ENCODE measurements at regions not wholly inside any gene's neighbourhood (a gene's known extent, or its start where the extent isn't known, plus 50 kb on each side); places are given as distances from the start of the nearest gene placed in this dataset.

DNA sequence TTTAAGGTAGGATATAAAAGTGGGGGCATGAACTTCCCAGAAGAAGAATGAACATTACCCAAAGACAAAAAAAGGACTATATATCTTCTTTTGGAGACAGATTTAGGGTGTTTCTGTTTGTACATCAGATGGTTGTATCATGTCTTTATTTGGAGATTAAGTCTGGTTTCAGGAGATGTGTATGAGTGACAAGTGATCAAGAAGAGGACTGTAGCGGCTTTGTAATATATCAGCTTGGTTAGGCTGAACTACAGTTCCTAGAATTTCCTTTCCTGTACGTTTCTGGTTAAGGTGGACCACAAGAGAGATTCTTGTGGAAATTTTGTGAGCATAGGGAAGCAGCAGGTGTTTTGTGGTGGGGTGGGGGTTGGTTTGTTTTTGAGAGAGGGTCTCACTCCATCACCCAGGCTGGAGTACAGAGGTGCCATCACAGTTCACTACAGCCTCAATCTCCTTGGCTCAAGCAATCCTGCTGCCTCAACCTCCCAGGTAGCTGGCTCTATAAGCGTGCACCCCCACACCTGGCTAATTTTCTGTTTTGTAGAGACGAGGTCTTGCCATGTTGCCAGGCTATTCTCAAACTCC, 287.1 kb upstream of the MGAT5 start:
- H3K4ac ChIP-seq (ENCODE audit: low read depth, low read length) = no peak overlapping the region
- H3K56ac ChIP-seq (ENCODE audit: extremely low read depth, insufficient read depth, low read length) = no peak overlapping the region
- no TSS peak for BruUV-seq (replicated peaks)
- H3K9me3 ChIP-seq (ENCODE audit: control insufficient read depth, insufficient read depth, low read length) = no peaks in the 10 kb centered on the region
- H4K91ac ChIP-seq (ENCODE audit: insufficient read depth, low read depth, low read length) = no peak overlapping the region
- no peak overlapping the region for H4K8ac ChIP-seq (ENCODE audit: low read depth in 2 of 2, low read length in 2 of 2)
- H3K27me3 ChIP-seq (ENCODE audit: control insufficient read depth, insufficient read depth, low read length) = peaks cover 2% of the 10 kb centered on the region
- H3K4me1 ChIP-seq (ENCODE audit: control insufficient read depth, insufficient read depth, low read length) = no peaks in the 10 kb centered on the region
- H2BK20ac ChIP-seq (ENCODE audit: low read depth, low read length) = no peak overlapping the region
- ChIA-PET POLR2A (ENCODE audit: unreplicated experiment) (no interaction called here), CTCF (no interaction called here)
- dilution Hi-C loops (cut with HindIII; ENCODE audit: low sequenced_read_pairs, unreplicated experiment) (no loop called here), intact Hi-C loops (cut with micrococcal nuclease) (no loop called here), in situ Hi-C loops (cut with MboI; ENCODE audit: low sequenced_read_pairs) (no loop called here)
- TF ChIP-seq, protein P1, sequence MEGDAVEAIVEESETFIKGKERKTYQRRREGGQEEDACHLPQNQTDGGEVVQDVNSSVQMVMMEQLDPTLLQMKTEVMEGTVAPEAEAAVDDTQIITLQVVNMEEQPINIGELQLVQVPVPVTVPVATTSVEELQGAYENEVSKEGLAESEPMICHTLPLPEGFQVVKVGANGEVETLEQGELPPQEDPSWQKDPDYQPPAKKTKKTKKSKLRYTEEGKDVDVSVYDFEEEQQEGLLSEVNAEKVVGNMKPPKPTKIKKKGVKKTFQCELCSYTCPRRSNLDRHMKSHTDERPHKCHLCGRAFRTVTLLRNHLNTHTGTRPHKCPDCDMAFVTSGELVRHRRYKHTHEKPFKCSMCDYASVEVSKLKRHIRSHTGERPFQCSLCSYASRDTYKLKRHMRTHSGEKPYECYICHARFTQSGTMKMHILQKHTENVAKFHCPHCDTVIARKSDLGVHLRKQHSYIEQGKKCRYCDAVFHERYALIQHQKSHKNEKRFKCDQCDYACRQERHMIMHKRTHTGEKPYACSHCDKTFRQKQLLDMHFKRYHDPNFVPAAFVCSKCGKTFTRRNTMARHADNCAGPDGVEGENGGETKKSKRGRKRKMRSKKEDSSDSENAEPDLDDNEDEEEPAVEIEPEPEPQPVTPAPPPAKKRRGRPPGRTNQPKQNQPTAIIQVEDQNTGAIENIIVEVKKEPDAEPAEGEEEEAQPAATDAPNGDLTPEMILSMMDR (conservative IDR thresholded peaks at IDR 0.05; ENCODE audit: low read depth, low read length) = no peak
- TF ChIP-seq FOS (IDR thresholded peaks at IDR 0.05; ENCODE audit: low read depth, low read length) (no peak), CEBPB (IDR thresholded peaks at IDR 0.05; ENCODE audit: low read depth, low read length) (no peak), NFE2L2 (IDR thresholded peaks at IDR 0.05; ENCODE audit: low read depth, low read length) (no peak), SMC3 (IDR thresholded peaks at IDR 0.05; ENCODE audit: low read depth, low read length) (no peak), MAFK (IDR thresholded peaks at IDR 0.05; ENCODE audit: low read depth, low read length) (no peak), CHD1 (IDR thresholded peaks at IDR 0.05; ENCODE audit: low read depth, low read length) (no peak), RFX5 (IDR thresholded peaks at IDR 0.05; ENCODE audit: low read depth, low read length) (no peak), RCOR1 (IDR thresholded peaks at IDR 0.05; ENCODE audit: insufficient replicate concordance, low read length) (no peak), MAZ (IDR thresholded peaks at IDR 0.05; ENCODE audit: borderline replicate concordance, low read depth, low read length) (no peak)
- TF ChIP-seq, protein P2, sequence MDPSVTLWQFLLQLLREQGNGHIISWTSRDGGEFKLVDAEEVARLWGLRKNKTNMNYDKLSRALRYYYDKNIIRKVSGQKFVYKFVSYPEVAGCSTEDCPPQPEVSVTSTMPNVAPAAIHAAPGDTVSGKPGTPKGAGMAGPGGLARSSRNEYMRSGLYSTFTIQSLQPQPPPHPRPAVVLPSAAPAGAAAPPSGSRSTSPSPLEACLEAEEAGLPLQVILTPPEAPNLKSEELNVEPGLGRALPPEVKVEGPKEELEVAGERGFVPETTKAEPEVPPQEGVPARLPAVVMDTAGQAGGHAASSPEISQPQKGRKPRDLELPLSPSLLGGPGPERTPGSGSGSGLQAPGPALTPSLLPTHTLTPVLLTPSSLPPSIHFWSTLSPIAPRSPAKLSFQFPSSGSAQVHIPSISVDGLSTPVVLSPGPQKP (IDR thresholded peaks at IDR 0.05; ENCODE audit: borderline replicate concordance, low read depth, low read length) = no peak
- TF ChIP-seq, protein P3, sequence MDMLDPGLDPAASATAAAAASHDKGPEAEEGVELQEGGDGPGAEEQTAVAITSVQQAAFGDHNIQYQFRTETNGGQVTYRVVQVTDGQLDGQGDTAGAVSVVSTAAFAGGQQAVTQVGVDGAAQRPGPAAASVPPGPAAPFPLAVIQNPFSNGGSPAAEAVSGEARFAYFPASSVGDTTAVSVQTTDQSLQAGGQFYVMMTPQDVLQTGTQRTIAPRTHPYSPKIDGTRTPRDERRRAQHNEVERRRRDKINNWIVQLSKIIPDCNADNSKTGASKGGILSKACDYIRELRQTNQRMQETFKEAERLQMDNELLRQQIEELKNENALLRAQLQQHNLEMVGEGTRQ (IDR thresholded peaks at IDR 0.05; ENCODE audit: low read depth, low read length) = no peak
- H2BK5ac ChIP-seq (ENCODE audit: low read depth, low read length, poor library complexity, severe bottlenecking) = no peak overlapping the region
- H3K9me1 ChIP-seq (ENCODE audit: insufficient read depth, low read length) = no peaks in the 10 kb centered on the region
- H3K18ac ChIP-seq (ENCODE audit: low read depth, low read length) = no peak overlapping the region
- H3K4me3 ChIP-seq (ENCODE audit: insufficient read depth, low read depth, low read length) = no peak overlapping the region
- H3K23ac ChIP-seq (ENCODE audit: low read depth, low read length) = no peak overlapping the region
- DNase-seq (no peak), ATAC-seq (ENCODE audit: low read depth) (no peak)
- no peak overlapping the region for H3K27ac ChIP-seq (ENCODE audit: insufficient read depth, low read length)
- H2AK5ac ChIP-seq (ENCODE audit: low read depth, low read length) = no peak overlapping the region
- H2AFZ ChIP-seq (replicated peaks; ENCODE audit: low read length, poor library complexity) = no peak overlapping the region
- H3K9ac ChIP-seq (ENCODE audit: low read depth, low read length) = no peak overlapping the region
- no peak overlapping the region for H2AK9ac ChIP-seq (replicated peaks; ENCODE audit: low read depth, low read length, poor library complexity)
- H4K20me1 ChIP-seq (ENCODE audit: insufficient read depth, low read length) = no peaks in the 10 kb centered on the region
- H3K79me1 ChIP-seq (ENCODE audit: low read depth in 1 of 2, low read length in 2 of 2) = no peaks in the 10 kb centered on the region
- H3K14ac ChIP-seq (replicated peaks; ENCODE audit: low read depth, low read length) = no peak overlapping the region
- no peak overlapping the region for H3K4me2 ChIP-seq (ENCODE audit: low read depth, low read length)
- no peak overlapping the region for H2BK120ac ChIP-seq (ENCODE audit: low read depth, low read length)
- H3K36me3 ChIP-seq (ENCODE audit: control insufficient read depth, insufficient read depth, low read length) = no peaks in the 10 kb centered on the region
- H2BK15ac ChIP-seq (ENCODE audit: low read depth, low read length) = no peak overlapping the region
- H4K5ac ChIP-seq (ENCODE audit: low read depth, low read length) = no peak overlapping the region
- WGBS, 2 experiments (ENCODE audit: extremely low coverage in 2 of 2, insufficient read length in 1 of 2) = 60% methylated on average over 1 of the region's 4 CpGs; no CpG with 5 or more reads in 1 of the 2 experiments
